C4-2B (cell line): ENCODE measurements at regions not wholly inside any gene's neighbourhood (a gene's known extent, or its start where the extent isn't known, plus 50 kb on each side); places are given as distances from the start of the nearest gene placed in this dataset.

ENCODE experiments used
- ZFX ChIP-seq: fragments of 450-650 bp; IDR thresholded peaks from 2 replicates; pipeline ENCODE4 v1.6.1; 2017
- TF ChIP-seq, protein P1 (sequence below): fragments of 450-650 bp; conservative IDR thresholded peaks from 2 replicates; pipeline ENCODE4 v1.5.1; 2017; ENCODE audit warnings: mild to moderate bottlenecking

DNA sequence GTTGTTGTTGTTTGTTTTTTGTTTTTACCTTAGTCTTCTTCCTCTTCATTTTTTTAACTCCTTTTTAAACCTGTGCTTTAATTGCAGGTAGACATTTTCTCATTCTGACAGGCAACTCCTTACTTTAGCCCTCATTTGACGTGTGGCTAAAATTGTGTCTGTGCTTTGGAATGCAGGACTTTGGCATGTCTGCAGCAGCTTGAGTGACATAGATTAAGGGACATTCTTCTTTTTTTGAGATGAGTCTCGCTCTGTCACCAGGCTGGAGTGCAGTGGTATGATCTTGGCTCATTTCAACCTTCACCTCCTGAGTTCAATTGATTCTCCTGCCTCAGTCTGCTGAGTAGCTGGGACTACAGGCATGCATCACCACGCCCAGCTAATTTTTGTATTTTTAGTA, 100.8 kb downstream of the FAT3 start:
- TF ChIP-seq, protein P1, sequence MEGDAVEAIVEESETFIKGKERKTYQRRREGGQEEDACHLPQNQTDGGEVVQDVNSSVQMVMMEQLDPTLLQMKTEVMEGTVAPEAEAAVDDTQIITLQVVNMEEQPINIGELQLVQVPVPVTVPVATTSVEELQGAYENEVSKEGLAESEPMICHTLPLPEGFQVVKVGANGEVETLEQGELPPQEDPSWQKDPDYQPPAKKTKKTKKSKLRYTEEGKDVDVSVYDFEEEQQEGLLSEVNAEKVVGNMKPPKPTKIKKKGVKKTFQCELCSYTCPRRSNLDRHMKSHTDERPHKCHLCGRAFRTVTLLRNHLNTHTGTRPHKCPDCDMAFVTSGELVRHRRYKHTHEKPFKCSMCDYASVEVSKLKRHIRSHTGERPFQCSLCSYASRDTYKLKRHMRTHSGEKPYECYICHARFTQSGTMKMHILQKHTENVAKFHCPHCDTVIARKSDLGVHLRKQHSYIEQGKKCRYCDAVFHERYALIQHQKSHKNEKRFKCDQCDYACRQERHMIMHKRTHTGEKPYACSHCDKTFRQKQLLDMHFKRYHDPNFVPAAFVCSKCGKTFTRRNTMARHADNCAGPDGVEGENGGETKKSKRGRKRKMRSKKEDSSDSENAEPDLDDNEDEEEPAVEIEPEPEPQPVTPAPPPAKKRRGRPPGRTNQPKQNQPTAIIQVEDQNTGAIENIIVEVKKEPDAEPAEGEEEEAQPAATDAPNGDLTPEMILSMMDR = no peak
- TF ChIP-seq ZFX = no peak
